SHP77 treated with DMSO at 0.1 percent for 48 hours (cell line): ENCODE measurements at regions not wholly inside any gene's neighbourhood (a gene's known extent, or its start where the extent isn't known, plus 50 kb on each side); places are given as distances from the start of the nearest gene placed in this dataset.

Experiments used
- DNase-seq: peaks from one replicate; lab custom pipeline; 2025; lab: John Stamatoyannopoulos, UW

DNA sequence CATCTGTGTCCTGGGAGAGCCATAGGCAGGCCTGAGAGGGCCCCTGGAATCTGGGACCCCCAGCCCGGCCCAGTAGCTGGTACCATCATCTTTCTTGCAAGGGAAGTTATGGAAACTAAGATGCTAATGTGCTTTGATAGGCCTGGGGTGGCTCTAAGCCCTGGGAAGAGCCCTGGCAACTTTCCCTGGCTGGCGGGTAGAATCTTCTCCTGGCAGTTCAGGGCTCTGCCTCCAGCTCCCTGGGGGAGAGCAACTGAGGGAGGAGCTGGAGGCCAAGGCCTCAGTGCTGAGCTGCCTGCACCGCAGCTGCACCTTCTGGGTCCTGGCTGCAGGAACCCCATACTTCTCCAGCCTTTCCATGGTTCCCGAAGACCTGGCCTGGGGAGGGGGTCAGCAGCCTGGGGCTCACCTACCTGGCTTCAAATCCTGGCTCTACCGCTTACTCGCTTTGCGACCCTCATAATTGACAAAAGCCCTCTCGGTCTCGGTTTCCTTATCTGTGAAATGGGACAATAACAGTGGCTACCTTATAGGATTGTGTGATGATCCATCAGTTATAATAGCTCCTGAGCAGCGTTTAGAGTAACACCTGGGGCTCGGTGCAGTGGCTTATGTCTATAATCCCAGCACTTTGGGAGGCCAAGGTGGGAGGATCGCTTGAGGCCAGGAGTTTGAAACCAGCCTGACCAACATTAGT lies 333.7 kb downstream of the SEC14L1 start:
- no peak for DNase-seq

DNA sequence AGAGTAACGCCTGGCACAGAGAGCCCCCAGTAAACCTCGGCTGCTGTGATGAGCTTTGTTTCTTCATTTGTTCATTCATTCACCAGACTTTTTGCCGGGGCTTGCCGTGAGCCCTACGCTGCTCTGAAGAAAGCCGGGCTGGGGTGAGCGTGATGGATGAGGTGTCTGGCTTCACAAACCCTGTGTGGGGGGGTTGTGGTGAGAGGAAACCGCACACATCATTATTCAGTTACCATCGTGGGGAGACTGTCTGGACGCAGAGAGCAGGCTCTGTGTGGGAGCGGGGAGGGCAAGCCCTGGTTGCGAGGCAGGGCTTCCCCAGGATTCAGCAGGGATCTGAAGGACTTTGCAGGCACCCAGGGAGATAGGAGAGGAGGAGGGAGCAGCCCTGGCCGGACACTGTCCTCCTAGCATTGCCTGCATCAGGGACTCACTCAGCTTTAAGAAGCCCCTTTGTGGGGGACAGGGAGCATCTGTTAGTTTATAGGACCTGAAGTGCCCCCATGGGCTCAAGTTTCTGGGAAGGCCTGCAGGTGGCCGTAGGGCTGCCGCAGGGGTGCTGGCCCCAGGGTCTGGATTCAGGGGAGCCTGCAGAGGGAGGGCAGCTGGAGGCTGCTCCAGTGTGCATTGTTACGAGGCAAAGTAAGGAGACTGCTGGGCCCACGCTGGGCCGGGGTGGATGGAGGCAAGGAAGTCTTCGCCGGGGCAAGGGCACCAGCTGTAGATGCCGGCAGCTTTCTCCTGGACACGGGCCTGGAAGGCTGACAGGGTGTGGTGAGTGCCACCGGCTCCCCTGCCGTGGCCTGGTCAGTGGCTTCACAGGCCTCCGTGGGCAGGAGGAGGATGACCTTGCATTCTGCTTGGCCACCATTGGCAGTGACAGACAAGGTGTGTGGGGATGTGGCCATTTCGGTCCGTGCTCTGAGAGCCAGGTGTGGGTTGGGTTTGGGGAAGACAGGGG lies 334.5 kb downstream of the SEC14L1 start:
- DNase-seq = no peak

GRCh38 chr17:77476006-77476405 lies 335.2 kb downstream of the SEC14L1 start:
- no peak for DNase-seq

DNA sequence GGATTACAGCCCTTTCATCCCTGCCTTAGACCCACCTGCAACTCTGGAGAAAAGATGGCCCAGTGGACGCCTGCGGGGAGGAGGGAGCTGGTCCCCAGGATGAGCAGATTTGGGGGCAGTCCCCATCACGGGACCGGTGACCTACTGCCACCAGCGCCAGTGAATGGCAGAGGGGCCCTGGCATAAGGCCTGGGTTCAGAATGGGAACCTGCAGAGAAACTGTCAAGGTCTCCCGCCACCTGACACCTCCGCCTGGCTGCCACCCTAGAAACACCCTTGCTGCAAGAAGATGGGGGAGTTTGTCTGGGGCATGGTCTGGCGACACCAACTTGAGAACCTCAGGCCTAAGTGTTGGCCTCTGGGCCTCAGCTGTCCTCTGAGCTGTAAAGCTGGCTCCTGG lies 335.7 kb downstream of the SEC14L1 start:
- no peak for DNase-seq

GRCh38 chr17:77476931-77477805 lies 336.4 kb downstream of the SEC14L1 start:
- no peak for DNase-seq

DNA sequence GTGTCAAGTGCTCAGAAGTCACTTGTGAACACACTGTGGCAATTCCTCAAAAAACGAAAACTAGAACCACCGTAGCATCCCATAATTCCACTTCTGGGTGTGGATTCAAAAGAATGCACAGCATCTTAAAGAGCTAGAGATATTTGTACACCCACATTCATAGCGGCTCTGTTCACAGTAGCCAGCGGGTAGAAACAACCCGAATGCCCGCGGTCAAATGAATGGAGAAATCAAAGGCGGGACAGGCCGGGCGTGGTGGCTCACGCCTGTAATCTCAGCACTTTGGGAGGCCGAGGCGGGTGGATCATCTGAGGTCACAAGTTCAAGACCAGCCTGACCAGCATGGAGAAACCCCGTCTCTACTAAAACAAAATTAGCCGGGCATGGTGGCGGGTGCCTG lies 337.5 kb downstream of the SEC14L1 start:
- no peak for DNase-seq

DNA sequence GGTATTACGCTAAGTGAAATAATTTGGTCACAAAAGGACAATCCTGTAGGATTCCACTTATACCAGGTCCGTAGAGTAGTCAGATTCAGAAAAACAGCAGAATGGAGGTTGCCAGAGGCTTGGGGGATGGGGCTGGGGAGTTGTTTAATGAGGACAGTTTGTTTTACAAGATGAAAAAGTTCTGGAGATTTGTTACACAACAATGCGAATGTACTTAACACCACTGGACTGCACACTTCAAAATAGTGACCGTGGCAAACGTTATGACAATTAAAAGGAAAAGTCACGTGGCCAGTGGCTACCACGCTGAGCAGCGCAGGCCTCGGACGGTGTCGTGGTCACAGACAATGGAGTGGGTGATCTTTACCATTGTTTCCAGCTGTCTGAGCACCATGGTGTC lies 338.1 kb downstream of the SEC14L1 start:
- no peak for DNase-seq

GRCh38 chr17:77479372-77480198 lies 338.8 kb downstream of the SEC14L1 start:
- DNase-seq = no peak

DNA sequence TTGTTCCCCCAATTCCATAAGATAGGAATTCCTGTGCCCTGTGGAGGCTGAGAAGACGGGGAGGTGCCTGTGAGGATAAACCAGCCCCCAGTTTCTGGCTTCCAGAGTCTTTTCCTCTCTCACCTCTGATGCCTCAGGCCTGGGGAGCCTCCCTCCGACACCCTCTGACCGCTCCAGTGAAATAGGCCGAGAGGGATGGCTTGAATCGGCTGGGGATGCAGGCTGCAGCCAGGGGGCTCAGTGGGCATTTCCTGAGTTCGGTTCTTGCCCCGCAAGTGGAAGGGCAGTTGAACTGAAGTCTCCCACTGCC lies 339.4 kb downstream of the SEC14L1 start:
- DNase-seq = no peak

DNA sequence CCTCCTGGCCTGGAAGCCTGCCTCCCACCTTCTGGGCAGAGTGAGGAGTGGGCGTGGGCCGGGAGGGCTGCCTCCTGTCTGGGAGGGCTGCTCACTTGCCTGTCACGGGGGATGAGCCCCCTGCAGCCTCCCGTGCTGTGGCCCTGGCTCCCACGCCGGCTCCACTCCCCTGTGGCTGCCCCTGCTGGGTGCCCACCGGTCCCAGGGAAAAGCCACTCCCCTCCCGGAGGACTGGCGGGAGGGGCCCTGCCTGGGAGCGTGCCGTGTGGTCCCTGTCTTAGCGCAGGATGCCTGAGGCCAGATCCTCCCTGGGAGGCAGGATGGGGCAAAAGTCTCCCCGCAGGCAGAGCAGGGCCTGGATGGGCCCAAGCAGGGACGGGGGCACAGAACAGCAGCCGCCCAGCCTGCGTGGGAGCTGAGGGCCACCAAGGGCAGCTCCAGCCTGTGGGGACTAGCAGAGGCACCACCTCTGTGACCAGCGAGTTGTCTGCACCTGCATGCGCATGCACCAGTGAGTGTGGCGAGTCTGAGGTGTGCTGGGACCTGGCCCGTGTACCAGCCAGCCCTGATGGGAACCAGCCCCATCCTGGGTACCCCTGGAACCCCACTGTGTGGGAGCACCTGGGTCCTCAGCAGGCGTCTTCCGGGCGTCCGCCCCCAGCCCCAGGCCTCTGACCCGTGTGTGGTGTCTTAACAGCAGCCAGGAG lies 339.9 kb downstream of the SEC14L1 start:
- no peak for DNase-seq

- DNase-seq = no peak
Measured at GRCh38 chr17:77481476-77482374, 341.0 kb downstream of the SEC14L1 start.

- DNase-seq = no peak
Measured at GRCh38 chr17:77482375-77483127, 341.8 kb downstream of the SEC14L1 start.

- DNase-seq = no peak
Measured at GRCh38 chr17:77483128-77483598, 342.4 kb downstream of the SEC14L1 start.

DNA sequence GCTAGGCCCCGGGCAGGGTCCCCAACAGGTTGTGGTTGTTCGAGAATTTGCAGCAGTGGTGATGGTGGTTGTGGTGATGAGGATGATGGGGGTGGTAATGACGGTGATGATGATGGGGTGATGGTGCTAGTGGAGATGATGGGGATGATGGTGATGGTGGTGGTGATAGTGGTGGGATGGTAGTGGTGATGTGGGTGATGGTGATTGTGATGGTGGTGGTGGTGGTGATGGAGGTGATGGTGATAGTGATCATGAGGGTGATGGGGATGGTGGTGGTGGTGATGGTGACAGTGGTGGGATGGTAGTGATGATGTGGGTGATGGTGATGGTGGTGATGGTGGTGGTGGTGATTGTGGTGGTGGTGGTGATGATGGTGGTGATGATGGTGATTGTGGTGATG lies 343.3 kb downstream of the SEC14L1 start:
- no peak for DNase-seq

- DNase-seq = no peak
Measured at GRCh38 chr17:77485089-77485833, 344.5 kb downstream of the SEC14L1 start.

DNA sequence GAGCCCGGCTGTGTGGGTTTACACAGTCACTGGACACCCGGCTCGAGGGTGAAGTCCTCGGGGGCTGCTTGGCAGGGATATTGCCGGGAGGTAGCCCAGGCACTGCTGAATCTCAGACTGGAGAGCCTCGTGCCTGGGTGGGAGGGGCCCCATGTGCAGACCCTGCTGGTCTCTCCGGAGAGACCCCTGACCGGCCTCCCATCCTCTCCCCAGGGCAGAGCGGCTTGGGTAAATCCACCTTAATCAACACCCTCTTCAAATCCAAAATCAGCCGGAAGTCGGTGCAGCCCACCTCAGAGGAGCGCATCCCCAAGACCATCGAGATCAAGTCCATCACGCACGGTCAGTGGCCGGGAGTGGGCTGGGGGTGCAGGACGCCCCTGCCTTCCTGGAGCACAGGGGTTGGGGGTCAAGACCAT lies 346.5 kb downstream of the SEC14L1 start:
- DNase-seq = no peak

- DNase-seq = no peak
Measured at GRCh38 chr17:77487677-77488530, 347.1 kb downstream of the SEC14L1 start.
